Adrenal gland (tissue), 5 donors: ENCODE measurements at regions not wholly inside any gene's neighbourhood (a gene's known extent, or its start where the extent isn't known, plus 50 kb on each side); places are given as distances from the start of the nearest gene placed in this dataset.

Experiments used
- CTCF ChIP-seq, 6 experiments: fragments of 450-650 bp in 4 of 6; fragments of 200-600 bp in 2 of 6; sonication (generic) in 1 of 6; IDR thresholded peaks; 1 replicate in 5 of 6; 2 replicates in 1 of 6; pipeline versions ENCODE4 v1.5.1 to v1.8.0; 2016 to 2021; ENCODE audit warnings: antibody characterized with exemption in 6 of 6, mild to moderate bottlenecking in 2 of 6, moderate library complexity in 1 of 6
- POLR2A ChIP-seq, 2 donors: fragments of 450-650 bp; IDR thresholded peaks; one replicate each; pipeline ENCODE4 v1.6.1; 2017; ENCODE audit warnings: antibody characterized with exemption in 2 of 2, mild to moderate bottlenecking in 2 of 2, moderate library complexity in 1 of 2
- donor health status: DM: no; HTN: no; CAD: no.

- TF ChIP-seq POLR2A (IDR thresholded peaks at IDR 0.05) (no peak), CTCF (IDR thresholded peaks at IDR 0.05) (no peak)
These were observed 298.8 kb upstream of the TBX3 start for GRCh38 chr12:114982760-114983159.
